Activated naive CD8-positive, alpha-beta T cell treated with anti-CD3 and anti-CD28 coated beads, Interleukin-2, amount 50 U/mL, for 24 hours (primary cell): ENCODE measurements at regions not wholly inside any gene's neighbourhood (a gene's known extent, or its start where the extent isn't known, plus 50 kb on each side); places are given as distances from the start of the nearest gene placed in this dataset.

ENCODE experiments used
- ATAC-seq: fragments of 150-1000 bp; cut with Tn5 transposase; one replicate; pipeline ENCODE4 v1.10.0; 2021
- DNase-seq: peaks from one replicate; pipeline ENCODE4 v3.0.0; 2021
- H3K27ac Mint-ChIP-seq: one replicate; pipeline ENCODE4 v1.8.0; 2021; ENCODE audit warnings: mild to moderate bottlenecking, mixed read lengths
- H3K27me3 Mint-ChIP-seq: one replicate; pipeline ENCODE4 v1.8.0; 2021; ENCODE audit warnings: mixed read lengths
- H3K36me3 Mint-ChIP-seq: one replicate; pipeline ENCODE4 v1.8.0; 2021; ENCODE audit warnings: low read depth, mixed read lengths
- H3K4me1 Mint-ChIP-seq: one replicate; pipeline ENCODE4 v1.8.0; 2021; ENCODE audit warnings: mixed read lengths
- H3K4me3 Mint-ChIP-seq: one replicate; pipeline ENCODE4 v1.8.0; 2021; ENCODE audit warnings: mild to moderate bottlenecking, moderate library complexity, mixed read lengths
- H3K9me3 Mint-ChIP-seq: one replicate; pipeline ENCODE4 v1.8.0; 2021; ENCODE audit warnings: mixed read lengths

- H3K27me3 Mint-ChIP-seq: no peaks in the 10 kb centered on the region
- H3K9me3 Mint-ChIP-seq: no peaks in the 10 kb centered on the region
- no peak overlapping the region for H3K27ac Mint-ChIP-seq
- ATAC-seq: no peak
- H3K4me1 Mint-ChIP-seq: no peaks in the 10 kb centered on the region
- H3K4me3 Mint-ChIP-seq: no peak overlapping the region
- no peaks in the 10 kb centered on the region for H3K36me3 Mint-ChIP-seq
- DNase-seq: no peak
Measured at GRCh38 chr2:129242269-129242668, 737.2 kb upstream of the RAB6C start.

DNA sequence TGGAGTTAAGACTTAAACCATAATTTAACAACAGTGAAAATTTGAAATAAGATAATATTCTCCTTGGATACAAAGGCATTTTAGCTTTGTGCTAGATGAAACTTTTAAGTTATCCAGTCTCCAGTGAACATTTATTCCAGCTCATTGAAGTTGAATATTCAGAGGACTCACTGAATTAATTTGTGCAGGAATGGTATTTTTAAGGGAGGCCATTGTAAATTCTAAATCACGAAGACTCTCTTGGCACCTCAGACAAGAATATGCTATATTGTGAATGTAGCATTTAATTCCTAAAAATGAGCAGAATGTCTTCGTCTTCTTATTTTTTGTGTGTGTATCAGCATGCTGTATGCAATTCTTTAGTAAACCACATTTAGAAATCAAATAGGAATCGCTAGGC, 731.7 kb upstream of the RAB6C start:
- no peaks in the 10 kb centered on the region for H3K27me3 Mint-ChIP-seq
- H3K27ac Mint-ChIP-seq: no peak overlapping the region
- H3K9me3 Mint-ChIP-seq: no peaks in the 10 kb centered on the region
- ATAC-seq (no peak), DNase-seq (no peak)
- H3K4me3 Mint-ChIP-seq: no peak overlapping the region
- H3K4me1 Mint-ChIP-seq: no peaks in the 10 kb centered on the region
- no peaks in the 10 kb centered on the region for H3K36me3 Mint-ChIP-seq

DNA sequence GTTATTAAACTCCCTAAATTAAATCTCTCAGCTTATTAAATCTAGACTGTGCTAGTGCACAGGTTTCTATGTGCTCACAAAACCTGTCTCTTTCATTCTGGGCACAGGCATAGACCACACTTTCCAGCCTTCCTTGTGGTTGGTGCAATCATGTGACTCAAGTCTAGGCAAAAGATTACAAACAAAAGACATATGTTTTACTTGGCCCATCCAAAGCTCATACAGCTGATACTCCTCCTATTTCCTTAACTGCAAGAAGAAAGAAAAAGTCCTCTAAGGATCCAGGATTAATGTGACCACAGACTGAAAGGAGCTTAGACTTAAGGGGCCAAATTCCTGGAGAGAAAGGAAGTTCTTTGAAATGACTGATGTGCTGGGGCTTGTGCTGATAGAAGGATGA, 731.3 kb upstream of the RAB6C start:
- Mint-ChIP-seq H3K4me3 (no peak overlapping the region), H3K9me3 (no peaks in the 10 kb centered on the region), H3K36me3 (no peaks in the 10 kb centered on the region), H3K27ac (no peak overlapping the region), H3K4me1 (no peaks in the 10 kb centered on the region), H3K27me3 (no peaks in the 10 kb centered on the region)
- ATAC-seq (no peak), DNase-seq (no peak)

- ATAC-seq: no peak
- peaks cover 11% of the 10 kb centered on the region for H3K9me3 Mint-ChIP-seq
- H3K4me1 Mint-ChIP-seq: no peaks in the 10 kb centered on the region
- no peaks in the 10 kb centered on the region for H3K27me3 Mint-ChIP-seq
- H3K36me3 Mint-ChIP-seq: no peaks in the 10 kb centered on the region
- H3K4me3 Mint-ChIP-seq: no peak overlapping the region
- DNase-seq: no peak
- H3K27ac Mint-ChIP-seq: no peak overlapping the region
Measured at GRCh38 chr2:129252781-129253460, 726.5 kb upstream of the RAB6C start.

DNA sequence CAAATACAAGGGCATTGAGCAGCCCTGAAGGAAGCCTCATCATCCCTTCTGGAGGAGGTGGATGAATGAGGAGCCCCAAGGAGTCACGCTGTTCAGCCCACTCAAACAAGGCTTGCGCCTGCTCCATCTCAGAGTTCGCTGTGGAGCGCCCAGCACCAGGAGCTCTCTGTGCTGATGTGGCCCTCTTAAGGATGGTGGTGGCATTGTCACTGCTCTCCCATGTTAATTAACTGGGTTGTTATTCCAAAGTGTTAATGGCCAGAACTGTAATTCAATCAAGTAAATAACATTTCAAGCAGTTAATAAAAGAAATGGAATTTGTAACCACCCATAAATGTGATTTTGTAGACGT, 726.0 kb upstream of the RAB6C start:
- no peak overlapping the region for H3K27ac Mint-ChIP-seq
- DNase-seq: no peak
- H3K36me3 Mint-ChIP-seq: no peaks in the 10 kb centered on the region
- H3K27me3 Mint-ChIP-seq: no peaks in the 10 kb centered on the region
- peaks cover 17% of the 10 kb centered on the region for H3K9me3 Mint-ChIP-seq
- H3K4me1 Mint-ChIP-seq: no peaks in the 10 kb centered on the region
- H3K4me3 Mint-ChIP-seq: no peak overlapping the region
- ATAC-seq: no peak

GRCh38 chr2:129254718-129255117, 724.7 kb upstream of the RAB6C start:
- Mint-ChIP-seq H3K27me3 (no peaks in the 10 kb centered on the region), H3K4me1 (no peaks in the 10 kb centered on the region), H3K4me3 (no peak overlapping the region), H3K27ac (no peak overlapping the region), H3K9me3 (peaks cover 25% of the 10 kb centered on the region), H3K36me3 (no peaks in the 10 kb centered on the region)
- no peak for ATAC-seq
- no peak for DNase-seq

DNA sequence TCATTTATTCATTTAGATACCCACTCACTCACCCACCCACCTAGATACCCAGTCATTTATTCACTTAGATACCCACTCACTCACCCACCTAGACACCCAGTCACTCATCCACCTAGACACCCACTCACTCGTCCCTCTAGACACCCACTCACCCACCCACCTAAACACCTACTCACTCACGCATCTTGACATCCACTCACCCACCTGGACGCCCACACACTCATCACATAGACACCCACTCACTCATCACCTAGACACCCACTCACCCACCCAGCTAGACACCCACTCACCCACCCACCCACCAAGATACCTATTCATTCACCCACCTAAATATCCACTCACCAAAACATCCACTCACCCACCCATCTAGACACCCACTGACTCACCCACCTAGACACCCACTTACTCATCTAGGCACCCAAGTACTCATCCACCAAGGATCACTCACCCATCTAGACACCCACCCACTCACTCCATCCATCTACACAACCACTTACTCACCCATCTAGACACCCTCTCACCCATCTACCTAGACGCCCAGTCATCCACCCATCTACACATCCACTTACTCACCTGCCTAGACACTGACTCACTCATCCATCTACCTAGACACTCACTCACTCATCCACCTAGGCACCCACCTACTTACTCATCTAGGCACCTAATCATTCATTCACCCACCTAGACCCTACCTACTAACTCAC, 723.7 kb upstream of the RAB6C start:
- no peaks in the 10 kb centered on the region for H3K4me1 Mint-ChIP-seq
- H3K36me3 Mint-ChIP-seq: no peaks in the 10 kb centered on the region
- H3K27ac Mint-ChIP-seq: peak overlapping the region; percentile 17
- H3K4me3 Mint-ChIP-seq: no peak overlapping the region
- no peak for ATAC-seq
- peaks cover 25% of the 10 kb centered on the region for H3K9me3 Mint-ChIP-seq
- H3K27me3 Mint-ChIP-seq: no peaks in the 10 kb centered on the region
- no peak for DNase-seq

GRCh38 chr2:129256642-129257041, 722.8 kb upstream of the RAB6C start:
- H3K4me1 Mint-ChIP-seq: no peaks in the 10 kb centered on the region
- DNase-seq (no peak), ATAC-seq (peak; percentile 22)

GRCh38 chr2:129262934-129263333, 716.5 kb upstream of the RAB6C start:
- Mint-ChIP-seq H3K4me1 (no peaks in the 10 kb centered on the region), H3K27me3 (peaks cover 2% of the 10 kb centered on the region), H3K36me3 (no peaks in the 10 kb centered on the region), H3K4me3 (no peak overlapping the region), H3K9me3 (peaks cover 35% of the 10 kb centered on the region), H3K27ac (no peak overlapping the region)
- ATAC-seq: no peak
- DNase-seq: no peak

More at GRCh38 chr2:129256642-129257041, 722.8 kb upstream of the RAB6C start:
- Mint-ChIP-seq H3K27me3 (no peaks in the 10 kb centered on the region), H3K27ac (no peak overlapping the region), H3K9me3 (peaks cover 25% of the 10 kb centered on the region), H3K36me3 (no peaks in the 10 kb centered on the region), H3K4me3 (no peak overlapping the region)

- Mint-ChIP-seq H3K27me3 (peaks cover 2% of the 10 kb centered on the region), H3K27ac (no peak overlapping the region), H3K4me3 (no peak overlapping the region), H3K9me3 (peaks cover 28% of the 10 kb centered on the region), H3K4me1 (no peaks in the 10 kb centered on the region), H3K36me3 (no peaks in the 10 kb centered on the region)
- ATAC-seq: no peak
- no peak for DNase-seq
Measured at GRCh38 chr2:129263939-129264338, 715.5 kb upstream of the RAB6C start.

DNA sequence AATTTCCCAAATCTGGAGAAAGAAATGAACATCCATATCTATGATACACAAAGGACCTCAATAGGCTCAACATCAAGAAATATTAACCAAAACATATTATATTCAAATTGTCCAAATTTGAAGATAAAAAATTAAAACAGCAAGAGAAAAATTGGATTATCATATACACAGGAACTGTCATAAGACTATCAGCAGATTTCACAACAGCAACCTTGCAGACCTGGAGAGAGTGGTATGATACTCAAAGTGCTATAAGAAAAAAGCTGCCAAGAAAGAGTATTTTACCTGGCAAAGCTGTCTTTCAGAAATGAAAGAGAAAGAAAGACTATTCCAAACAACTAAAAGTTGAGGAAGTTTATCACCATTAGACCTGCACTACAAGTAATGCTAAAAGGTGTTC, 711.9 kb upstream of the RAB6C start:
- Mint-ChIP-seq H3K36me3 (no peaks in the 10 kb centered on the region), H3K9me3 (peaks cover 26% of the 10 kb centered on the region), H3K27me3 (peaks cover 2% of the 10 kb centered on the region), H3K4me3 (no peak overlapping the region), H3K27ac (no peak overlapping the region), H3K4me1 (no peaks in the 10 kb centered on the region)
- DNase-seq (no peak), ATAC-seq (no peak)

GRCh38 chr2:129273266-129274037, 706.0 kb upstream of the RAB6C start:
- Mint-ChIP-seq H3K4me1 (no peaks in the 10 kb centered on the region), H3K27me3 (no peaks in the 10 kb centered on the region), H3K9me3 (peaks cover 5% of the 10 kb centered on the region), H3K36me3 (no peaks in the 10 kb centered on the region), H3K27ac (no peak overlapping the region), H3K4me3 (no peak overlapping the region)
- no peak for ATAC-seq
- no peak for DNase-seq

GRCh38 chr2:129274038-129274415, 705.4 kb upstream of the RAB6C start:
- Mint-ChIP-seq H3K27me3 (no peaks in the 10 kb centered on the region), H3K4me3 (no peak overlapping the region), H3K36me3 (no peaks in the 10 kb centered on the region), H3K27ac (no peak overlapping the region), H3K9me3 (peaks cover 5% of the 10 kb centered on the region), H3K4me1 (no peaks in the 10 kb centered on the region)
- ATAC-seq (peak; percentile 20), DNase-seq (no peak)

GRCh38 chr2:129274918-129275317, 704.5 kb upstream of the RAB6C start:
- Mint-ChIP-seq H3K27me3 (no peaks in the 10 kb centered on the region), H3K27ac (no peak overlapping the region), H3K9me3 (peaks cover 5% of the 10 kb centered on the region), H3K36me3 (no peaks in the 10 kb centered on the region), H3K4me1 (no peaks in the 10 kb centered on the region), H3K4me3 (no peak overlapping the region)
- DNase-seq (no peak), ATAC-seq (no peak)

GRCh38 chr2:129275706-129276105, 703.8 kb upstream of the RAB6C start:
- H3K4me3 Mint-ChIP-seq: no peak overlapping the region
- ATAC-seq (no peak), DNase-seq (no peak)
- no peaks in the 10 kb centered on the region for H3K36me3 Mint-ChIP-seq
- H3K27me3 Mint-ChIP-seq: no peaks in the 10 kb centered on the region
- no peaks in the 10 kb centered on the region for H3K4me1 Mint-ChIP-seq
- no peak overlapping the region for H3K27ac Mint-ChIP-seq
- H3K9me3 Mint-ChIP-seq: no peaks in the 10 kb centered on the region
